ENCODE measurements at regions not wholly inside any gene's neighbourhood (a gene's known extent, or its start where the extent isn't known, plus 50 kb on each side); places are given as distances from the start of the nearest gene placed in this dataset.

DNA sequence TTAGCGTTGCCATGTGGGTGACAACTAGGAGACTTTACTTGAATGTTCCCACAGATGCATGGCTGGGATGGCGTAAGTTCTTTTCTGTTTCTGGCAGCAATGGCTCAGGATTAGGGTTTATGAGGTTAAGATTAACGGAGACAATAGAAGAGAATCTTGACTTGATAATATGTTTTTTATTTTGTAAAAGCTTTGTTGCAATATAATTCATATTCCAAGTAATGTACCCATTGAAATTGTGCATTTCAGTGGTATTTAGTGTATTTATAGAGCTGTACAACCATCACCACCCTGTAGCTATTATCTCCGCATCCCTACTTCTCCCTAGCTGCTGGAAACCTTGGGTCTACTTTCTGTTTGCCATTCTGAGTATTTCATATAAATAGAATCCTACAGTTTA is 349.2 kb downstream of the UTRN start:
- no peak overlapping the region for H3K9ac ChIP-seq (replicated peaks in 1 of 4; ENCODE audit: extremely low read depth in 1 of 4, low read depth in 3 of 4, low read length in 3 of 4)
- H2BK5ac ChIP-seq (ENCODE audit: low read depth, low read length) = no peak overlapping the region
- H2AK5ac ChIP-seq (ENCODE audit: low read depth, low read length) = no peak overlapping the region
- CTCF ChIA-PET (ENCODE audit: partially characterized antibody) = interaction anchor here (0.7 to 1.7 kb wide), 4 partner anchors 13 to 46 kb away, joined by 3 to 5 read pairs (median 3); no protein-coding TSS in a partner anchor
- DNase-seq (ENCODE audit: low read depth in 1 of 2, low spot score in 2 of 2) = no peak
- no peaks in the 10 kb centered on the region; the same call in 1 of the 2 replicates for H3K23me2 ChIP-seq (ENCODE audit: low read depth, low read length)
- no peak overlapping the region for H4K91ac ChIP-seq (replicated peaks; ENCODE audit: insufficient read length, low read length)
- no peak overlapping the region for H4K8ac ChIP-seq (ENCODE audit: extremely low read depth, insufficient read depth, low read length)
- H3K56ac ChIP-seq (replicated peaks; ENCODE audit: insufficient read length, low read depth, low read length) = no peak overlapping the region
- POLR2A ChIA-PET (ENCODE audit: partially characterized antibody) = interaction anchor here (0.6 kb wide), 2 partner anchors 10 to 473 kb away, joined by 3 read pairs; no protein-coding TSS in a partner anchor
- H2AFZ ChIP-seq (ENCODE audit: low read length) = no peak overlapping the region
- no peaks in the 10 kb centered on the region; a peak in 1 of 7 replicates for H3K4me1 ChIP-seq (replicated peaks in 1 of 4; ENCODE audit: control insufficient read depth in 3 of 4, insufficient read depth in 4 of 4, low read length in 3 of 4)
- H2BK120ac ChIP-seq (replicated peaks; ENCODE audit: low read depth, low read length) = no peak overlapping the region
- no peak overlapping the region for H3K4me2 ChIP-seq (ENCODE audit: insufficient read depth in 1 of 2, low read depth in 2 of 2, low read length in 2 of 2)
- H3K27ac ChIP-seq (ENCODE audit: low read depth, low read length) = no peak overlapping the region
- H3K23ac ChIP-seq (ENCODE audit: insufficient read length) = no peak overlapping the region
- TF ChIP-seq YY1 (IDR thresholded peaks at IDR 0.05; ENCODE audit: low read depth, low read length) = no peak
- TF ChIP-seq BACH1 (IDR thresholded peaks at IDR 0.05; ENCODE audit: low read length) = no peak
- no peak for TF ChIP-seq KDM4A (IDR thresholded peaks at IDR 0.05; ENCODE audit: low read depth, low read length, severe bottlenecking)
- no peak for TF ChIP-seq GTF2F1 (IDR thresholded peaks at IDR 0.05; ENCODE audit: borderline replicate concordance, low read depth, low read length)
- TF ChIP-seq CHD1 (IDR thresholded peaks at IDR 0.05; ENCODE audit: low read depth, low read length) = no peak
- TF ChIP-seq, protein P1, sequence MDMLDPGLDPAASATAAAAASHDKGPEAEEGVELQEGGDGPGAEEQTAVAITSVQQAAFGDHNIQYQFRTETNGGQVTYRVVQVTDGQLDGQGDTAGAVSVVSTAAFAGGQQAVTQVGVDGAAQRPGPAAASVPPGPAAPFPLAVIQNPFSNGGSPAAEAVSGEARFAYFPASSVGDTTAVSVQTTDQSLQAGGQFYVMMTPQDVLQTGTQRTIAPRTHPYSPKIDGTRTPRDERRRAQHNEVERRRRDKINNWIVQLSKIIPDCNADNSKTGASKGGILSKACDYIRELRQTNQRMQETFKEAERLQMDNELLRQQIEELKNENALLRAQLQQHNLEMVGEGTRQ (IDR thresholded peaks at IDR 0.05; ENCODE audit: low read length) = no peak
- no peak for TF ChIP-seq HDAC2 (IDR thresholded peaks at IDR 0.05; ENCODE audit: borderline replicate concordance in 1 of 2, low read depth in 2 of 2, low read length in 2 of 2)
- TF ChIP-seq CBX8 (IDR thresholded peaks at IDR 0.05; ENCODE audit: borderline replicate concordance, low read depth, low read length) = no peak
- TF ChIP-seq, protein P2, sequence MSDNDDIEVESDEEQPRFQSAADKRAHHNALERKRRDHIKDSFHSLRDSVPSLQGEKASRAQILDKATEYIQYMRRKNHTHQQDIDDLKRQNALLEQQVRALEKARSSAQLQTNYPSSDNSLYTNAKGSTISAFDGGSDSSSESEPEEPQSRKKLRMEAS (IDR thresholded peaks at IDR 0.05) = no peak
- no peak for TF ChIP-seq KDM5A (IDR thresholded peaks at IDR 0.05; ENCODE audit: low read length)
- no peak for TF ChIP-seq SIX5 (IDR thresholded peaks at IDR 0.05; ENCODE audit: low read depth, low read length)
- no peak for TF ChIP-seq EGR1 (IDR thresholded peaks at IDR 0.05; ENCODE audit: borderline replicate concordance, low read depth, low read length)
- no peak for TF ChIP-seq PHF8 (conservative IDR thresholded peaks at IDR 0.05; ENCODE audit: low read depth, low read length)
- H3K27me3 ChIP-seq (replicated peaks in 1 of 4; ENCODE audit: control insufficient read depth in 3 of 4, extremely low read depth in 1 of 4, insufficient read depth in 3 of 4, low read length in 3 of 4) = no peaks in the 10 kb centered on the region
- no peak overlapping the region for H3K14ac ChIP-seq (ENCODE audit: insufficient read length)
- H4K5ac ChIP-seq (ENCODE audit: insufficient read length, low read depth, low read length) = no peak overlapping the region
- no peak overlapping the region for H2BK12ac ChIP-seq (ENCODE audit: low read depth, low read length)
- H3K79me2 ChIP-seq (ENCODE audit: control insufficient read depth in 1 of 2, insufficient read depth in 2 of 2, low read length in 2 of 2) = no peaks in the 10 kb centered on the region; a peak in 2 of 4 replicates
- H3K18ac ChIP-seq (ENCODE audit: extremely low read depth, low read length) = no peak overlapping the region
- H2BK20ac ChIP-seq (ENCODE audit: low read length) = no peak overlapping the region
- WGBS, 2 experiments (ENCODE audit: extremely low coverage in 1 of 2, insufficient coverage in 1 of 2, insufficient read length in 1 of 2, insufficient replicate concordance in 2 of 2, low coverage in 1 of 2, low lambda C conversion rate in 2 of 2, missing lambda C conversion rate in 1 of 2) = 94% methylated on average over 4 of the region's 4 CpGs; no CpG with 5 or more reads in 1 of the 2 experiments
- H2BK15ac ChIP-seq (ENCODE audit: low read length) = no peak overlapping the region
- no peak overlapping the region for H3K4ac ChIP-seq (replicated peaks; ENCODE audit: insufficient read length, low read depth, low read length)
- H3K79me1 ChIP-seq (ENCODE audit: low read depth, low read length) = no peaks in the 10 kb centered on the region
- FAIRE-seq = no peak
- H3K4me3 ChIP-seq (ENCODE audit: extremely low read depth in 1 of 4, insufficient read depth in 2 of 4, low read depth in 3 of 4, low read length in 4 of 4) = no peak overlapping the region
- H4K20me1 ChIP-seq (replicated peaks in 1 of 2; ENCODE audit: control insufficient read depth in 1 of 2, insufficient read depth in 2 of 2, low read length in 2 of 2) = no peaks in the 10 kb centered on the region
- no peaks in the 10 kb centered on the region for H3K9me3 ChIP-seq (ENCODE audit: insufficient read depth in 2 of 2, low read depth in 1 of 2, low read length in 1 of 2)
- no peaks in the 10 kb centered on the region for H3K36me3 ChIP-seq (ENCODE audit: control insufficient read depth in 2 of 4, insufficient read depth in 4 of 4, low read length in 3 of 4)

Data from H1 (cell line).